GM18505 (cell line): ENCODE measurements at regions not wholly inside any gene's neighbourhood (a gene's known extent, or its start where the extent isn't known, plus 50 kb on each side); places are given as distances from the start of the nearest gene placed in this dataset.

Experiments used
- ATAC-seq: cut with Tn5 transposase; IDR thresholded peaks from one replicate; pipeline ENCODE4 v1.9.1; 2021; ENCODE audit not compliant: unreplicated experiment
- POLR2A ChIP-seq: IDR thresholded peaks from 4 replicates; pipeline ENCODE4 v1.6.1; 2011; ENCODE audit warnings: borderline replicate concordance; ENCODE audit not compliant: insufficient read depth, insufficient read length; ENCODE audit errors: extremely low read depth

DNA sequence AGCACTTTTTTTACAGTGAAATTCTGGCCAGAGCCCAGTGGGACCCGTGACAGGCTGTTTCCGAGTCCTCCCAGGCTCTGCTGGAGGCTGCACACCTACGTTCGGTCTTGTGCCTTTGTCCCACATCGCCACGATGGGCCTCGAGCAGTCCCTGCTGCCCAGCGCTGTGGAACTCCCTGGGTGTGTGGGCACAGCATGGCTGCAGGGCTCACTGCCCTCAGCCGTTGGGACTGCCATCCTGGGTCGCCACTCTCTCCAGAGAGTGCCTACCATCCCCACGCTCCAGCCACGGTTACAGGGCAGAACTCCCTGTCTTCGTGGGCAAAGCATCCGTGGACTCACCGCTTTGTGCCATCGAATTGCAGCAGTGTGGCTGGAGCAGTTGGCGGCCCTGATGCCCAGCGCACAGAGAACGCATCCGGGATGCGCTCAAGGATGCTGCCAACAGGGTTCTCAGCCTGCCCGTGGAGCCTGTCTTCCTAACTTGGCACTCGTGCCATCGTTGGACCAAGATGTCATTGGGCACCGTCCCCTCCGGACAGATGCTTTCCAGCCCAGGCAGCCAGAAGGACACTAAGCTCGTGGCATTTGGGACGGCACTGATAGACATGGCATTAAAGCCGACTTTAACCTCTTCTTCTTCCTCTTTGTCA lies 85.0 kb upstream of the ARHGEF7 start:
- TF ChIP-seq POLR2A = no peak
- ATAC-seq = no peak

DNA sequence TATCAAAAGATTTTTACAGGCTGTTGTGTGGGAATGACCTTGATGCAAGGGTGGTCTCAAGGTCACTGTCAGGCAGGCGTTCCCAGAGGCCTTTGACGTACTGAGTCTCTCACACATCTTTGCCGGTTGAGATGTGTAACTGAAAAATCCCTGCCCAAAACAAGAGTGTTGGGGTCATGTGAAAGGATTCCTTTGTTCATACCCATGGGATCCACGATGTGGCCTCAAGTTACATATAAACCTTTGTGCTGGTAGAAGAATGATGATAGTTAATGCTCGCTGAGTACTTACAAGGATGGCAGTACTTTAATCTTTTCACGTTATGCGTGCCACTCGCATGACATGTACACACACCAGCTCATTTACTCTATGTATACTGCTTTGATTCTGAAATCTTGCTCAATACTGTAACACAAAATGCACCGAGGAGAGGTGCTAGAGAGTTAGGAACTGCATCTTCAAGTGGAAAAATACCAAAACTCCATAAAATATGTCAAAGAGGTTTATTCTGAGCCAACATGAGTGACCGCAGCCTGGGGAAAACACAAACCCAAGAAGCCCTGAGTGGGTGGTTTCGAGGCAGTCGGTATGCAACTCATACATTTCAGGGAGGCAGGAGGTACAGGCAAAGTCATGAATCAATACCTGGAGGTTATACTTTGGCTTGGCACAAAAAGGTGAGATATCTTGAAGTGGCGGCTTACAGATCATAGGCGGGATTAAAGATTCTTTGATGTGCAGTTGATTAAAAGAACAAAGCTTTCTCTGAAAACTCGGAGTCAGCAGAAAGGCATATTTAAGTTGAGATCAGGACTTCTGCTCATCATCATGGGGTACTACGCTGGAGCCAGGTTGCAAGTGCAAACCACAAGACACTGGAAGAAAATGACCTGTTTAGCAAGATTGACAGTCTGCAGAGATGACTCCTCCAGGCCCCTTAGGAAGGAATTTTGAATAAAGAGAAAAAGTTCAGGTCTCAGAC lies 87.4 kb upstream of the ARHGEF7 start:
- TF ChIP-seq POLR2A = no peak
- no peak for ATAC-seq

DNA sequence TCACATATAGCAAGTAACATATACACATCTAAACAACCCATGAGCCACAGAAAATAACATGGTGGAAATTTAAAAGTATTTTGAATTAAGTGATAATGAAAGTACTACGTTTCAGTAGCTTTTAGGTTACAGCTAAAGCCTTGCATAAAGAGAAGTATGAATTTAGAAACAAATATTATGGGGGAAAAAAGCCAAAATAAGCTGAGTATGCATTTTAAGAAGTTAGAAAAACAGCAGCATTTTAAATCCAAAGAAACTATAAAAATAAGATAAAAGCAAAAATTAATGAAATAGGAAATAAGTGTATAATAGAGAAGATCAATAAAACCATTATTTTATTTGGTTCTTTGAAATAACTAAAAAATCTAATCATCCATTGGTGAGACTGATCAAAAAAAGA lies 89.8 kb upstream of the ARHGEF7 start:
- no peak for ATAC-seq
- no peak for TF ChIP-seq POLR2A

DNA sequence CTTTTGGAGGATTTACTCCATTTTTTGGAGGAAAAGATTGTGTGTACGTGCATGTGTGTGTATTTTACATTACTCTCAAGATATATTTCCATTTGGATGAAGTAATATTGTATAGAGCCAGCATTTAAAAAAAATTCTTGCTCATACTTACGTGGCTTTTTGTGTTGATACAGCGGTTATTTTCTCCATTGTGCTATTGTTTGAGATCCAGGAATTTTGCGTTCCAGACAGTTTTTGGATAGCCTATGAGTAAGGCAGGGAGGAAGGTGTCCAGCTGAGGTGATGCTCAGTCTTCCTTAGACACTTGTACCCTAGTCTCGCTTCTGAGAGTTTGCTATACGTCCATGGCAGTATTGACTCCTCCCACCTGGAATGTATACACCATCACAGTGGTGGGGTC lies 92.2 kb upstream of the ARHGEF7 start:
- TF ChIP-seq POLR2A = no peak
- no peak for ATAC-seq

DNA sequence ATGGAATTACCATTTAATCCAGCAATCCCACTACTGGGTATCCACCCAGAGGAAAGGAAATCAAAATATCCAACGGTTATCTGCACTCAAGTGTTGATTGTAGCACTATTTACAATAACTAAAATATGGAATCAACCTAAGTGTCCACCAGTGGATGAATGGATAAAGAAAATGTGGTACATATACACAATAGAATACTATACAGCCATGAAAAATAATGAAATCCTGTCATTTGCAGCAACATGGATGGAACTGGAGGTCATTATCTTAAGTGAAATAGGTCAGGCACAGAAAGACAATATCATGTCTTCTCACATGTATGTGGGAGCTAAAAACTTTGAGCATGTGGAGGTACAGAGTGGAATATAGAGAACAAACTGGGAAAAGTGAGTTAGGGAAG lies 92.9 kb upstream of the ARHGEF7 start:
- ATAC-seq = no peak
- no peak for TF ChIP-seq POLR2A

DNA sequence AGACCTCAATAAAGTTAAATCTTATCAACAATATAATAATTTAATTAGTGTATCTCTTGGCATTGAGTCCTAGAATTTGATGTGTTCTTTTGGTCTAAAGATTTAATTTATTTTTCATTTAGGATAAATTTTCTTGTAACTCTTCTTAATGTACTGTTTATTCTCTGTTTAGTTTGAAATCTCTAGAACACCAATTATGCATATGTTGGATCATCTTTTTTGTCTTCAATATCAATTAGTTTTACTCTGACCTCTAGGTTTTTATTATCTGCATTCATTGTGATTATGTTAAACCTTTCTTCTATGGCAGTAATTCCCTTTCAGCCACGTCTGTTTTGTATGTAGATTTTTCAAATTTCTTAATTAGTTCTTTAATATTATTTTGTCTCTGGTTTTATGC lies 93.8 kb upstream of the ARHGEF7 start:
- TF ChIP-seq POLR2A = no peak
- no peak for ATAC-seq

DNA sequence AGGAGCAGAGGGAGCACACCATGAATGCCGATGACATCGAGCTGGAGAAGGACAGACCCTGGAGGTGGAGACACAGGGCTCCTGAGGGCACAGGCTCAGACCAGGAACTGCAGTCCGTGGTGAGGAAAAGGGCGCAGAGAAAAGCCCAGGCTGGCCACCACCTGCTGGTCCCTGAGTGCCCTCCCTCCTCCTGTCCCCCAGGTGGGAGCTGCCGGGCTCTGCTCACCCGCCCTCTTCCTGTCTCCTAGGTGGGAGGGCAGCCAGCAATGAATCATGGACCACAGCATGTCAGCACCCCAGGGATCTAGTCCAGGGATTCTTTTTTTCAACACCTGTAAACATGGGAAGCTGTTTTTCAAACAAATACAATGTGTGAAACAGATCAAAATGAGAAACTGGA lies 94.6 kb upstream of the ARHGEF7 start:
- TF ChIP-seq POLR2A = no peak
- no peak for ATAC-seq

DNA sequence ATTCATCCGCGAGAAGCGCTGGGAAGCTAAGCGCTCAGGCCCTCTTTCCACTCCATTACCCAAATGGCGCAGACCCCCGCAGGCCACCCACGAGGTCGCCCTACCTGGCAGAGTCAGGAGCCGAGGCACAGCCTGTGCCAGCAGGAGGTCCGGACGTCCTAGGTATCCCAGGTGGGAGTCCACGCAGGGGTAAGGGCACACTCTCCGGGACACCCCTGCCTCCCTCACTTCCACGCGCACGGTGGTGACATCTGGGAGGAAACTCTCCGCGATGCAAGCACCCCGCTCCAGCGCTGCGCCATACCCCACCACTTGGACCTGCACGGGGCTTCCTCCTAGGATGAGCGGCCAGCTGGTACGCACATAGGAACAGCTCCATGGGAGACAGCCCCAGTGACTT lies 95.1 kb upstream of the ARHGEF7 start:
- TF ChIP-seq POLR2A = no peak
- ATAC-seq = no peak

DNA sequence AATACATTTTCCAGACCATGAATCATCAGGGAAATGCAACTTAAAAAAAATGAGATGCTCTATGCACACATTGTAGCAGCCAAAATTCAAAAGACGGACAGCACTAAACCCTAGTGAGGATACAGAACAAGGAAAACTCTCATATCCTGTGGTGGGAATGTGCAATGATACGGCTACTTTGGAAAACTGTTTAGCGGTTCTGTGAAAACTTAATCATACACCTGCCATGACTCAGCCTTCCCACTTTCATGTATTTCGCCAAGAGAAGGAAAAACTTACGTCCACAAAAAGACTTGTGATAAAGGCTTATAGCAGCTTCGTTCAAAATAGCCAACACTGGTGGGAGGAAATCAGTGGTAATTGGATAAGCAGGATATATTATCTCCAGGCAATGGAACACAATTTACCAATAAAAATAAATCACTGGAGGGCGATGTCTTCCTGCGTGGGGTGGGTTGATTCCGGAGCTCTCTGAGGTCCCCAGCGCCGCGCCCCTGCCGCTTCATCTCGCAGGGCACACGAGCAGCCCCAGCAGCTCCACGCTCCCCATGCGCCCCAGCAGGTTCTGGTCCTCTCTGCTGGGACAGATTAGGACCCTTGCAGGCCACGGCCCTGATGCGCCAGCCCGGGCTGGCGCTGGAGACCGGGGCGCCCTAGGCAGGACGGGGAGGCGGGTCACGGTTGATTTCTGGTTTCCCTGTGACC lies 97.2 kb upstream of the ARHGEF7 start:
- TF ChIP-seq POLR2A = no peak
- ATAC-seq = no peak

DNA sequence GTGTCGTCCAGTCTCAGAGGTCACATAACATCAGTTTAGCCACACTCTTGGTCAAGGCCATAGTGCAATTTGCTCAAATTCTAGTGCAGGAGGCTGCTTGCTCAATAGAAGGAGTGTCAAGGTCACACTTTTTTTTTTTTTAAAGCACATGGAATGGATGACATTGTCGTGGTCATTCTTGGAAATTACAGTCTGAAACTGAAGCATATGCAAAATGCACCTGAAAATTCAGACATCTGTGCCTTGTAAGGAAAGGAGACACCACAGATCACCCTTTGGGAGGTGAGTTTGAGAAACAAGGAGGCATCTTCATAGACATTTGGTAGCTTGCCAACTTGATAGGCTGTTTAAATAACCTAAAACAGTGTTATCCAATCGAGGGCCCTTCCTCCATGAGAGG lies 98.3 kb upstream of the ANKRD10 start:
- TF ChIP-seq POLR2A = no peak
- no peak for ATAC-seq

DNA sequence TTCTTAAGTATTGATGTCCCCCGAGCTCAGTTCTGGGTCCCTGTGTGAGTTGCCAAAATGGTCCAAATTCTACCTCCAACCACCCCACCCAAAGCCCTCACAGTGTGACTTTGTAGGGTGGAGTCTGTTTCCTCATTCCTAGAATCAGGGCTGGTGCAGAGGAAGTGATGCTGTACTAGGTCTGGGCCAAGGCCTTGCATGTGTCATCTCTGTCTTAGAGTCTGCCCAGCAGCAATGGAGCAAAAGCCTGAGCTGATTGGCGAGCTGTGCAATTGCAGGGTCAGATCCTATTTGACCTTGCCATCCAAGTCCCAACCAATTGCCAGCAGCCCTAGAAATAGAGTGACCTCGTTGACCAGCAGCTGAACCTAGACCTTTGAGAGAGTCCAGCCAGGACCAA lies 97.0 kb upstream of the ANKRD10 start:
- no peak for TF ChIP-seq POLR2A
- ATAC-seq = no peak

DNA sequence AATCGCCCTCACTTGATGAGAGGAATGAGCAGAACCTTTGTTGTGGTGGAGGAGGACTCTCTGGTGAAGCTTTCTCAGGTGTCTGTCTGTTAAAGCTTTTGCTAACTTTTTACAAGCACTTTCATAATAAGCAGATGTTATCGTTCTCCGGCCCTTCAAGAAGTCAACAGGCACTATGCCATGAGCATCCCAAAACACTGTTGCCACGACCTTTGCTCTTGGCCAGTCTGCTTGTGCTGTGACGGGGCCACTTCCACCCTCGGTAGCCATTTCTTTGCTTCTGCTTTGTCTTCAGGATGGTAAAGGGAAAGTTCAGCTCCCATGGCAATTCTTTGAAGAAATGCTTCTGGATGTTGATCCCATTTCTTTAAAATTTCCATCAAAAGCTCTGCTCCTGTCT lies 93.5 kb upstream of the ANKRD10 start:
- no peak for TF ChIP-seq POLR2A
- ATAC-seq = no peak

DNA sequence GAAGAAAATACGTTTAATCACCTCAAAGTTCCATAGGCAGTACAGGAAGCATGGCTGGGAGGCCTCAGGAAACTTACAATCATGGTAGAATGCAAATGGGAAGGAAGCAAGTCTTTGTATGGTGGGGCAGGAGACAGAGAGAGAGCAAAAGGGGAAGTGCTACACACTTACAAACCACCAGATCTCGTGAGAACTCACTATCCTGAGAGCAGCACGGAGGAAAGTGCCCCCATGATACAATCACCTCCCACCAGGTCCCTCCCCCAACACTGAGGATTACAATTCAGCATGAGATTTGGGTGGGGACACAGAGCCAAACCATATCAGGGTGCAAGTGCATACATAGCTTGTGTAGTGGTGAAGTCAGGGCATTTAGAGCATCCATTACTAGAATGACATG lies 92.3 kb upstream of the ANKRD10 start:
- no peak for TF ChIP-seq POLR2A
- no peak for ATAC-seq
